ENCODE measurements at regions not wholly inside any gene's neighbourhood (a gene's known extent, or its start where the extent isn't known, plus 50 kb on each side); places are given as distances from the start of the nearest gene placed in this dataset.
"Not testable (repeated sequence)": the region's sequence is repeated elsewhere in the genome, so short reads cannot be mapped to it uniquely, and the experiment has no call there.

DNA sequence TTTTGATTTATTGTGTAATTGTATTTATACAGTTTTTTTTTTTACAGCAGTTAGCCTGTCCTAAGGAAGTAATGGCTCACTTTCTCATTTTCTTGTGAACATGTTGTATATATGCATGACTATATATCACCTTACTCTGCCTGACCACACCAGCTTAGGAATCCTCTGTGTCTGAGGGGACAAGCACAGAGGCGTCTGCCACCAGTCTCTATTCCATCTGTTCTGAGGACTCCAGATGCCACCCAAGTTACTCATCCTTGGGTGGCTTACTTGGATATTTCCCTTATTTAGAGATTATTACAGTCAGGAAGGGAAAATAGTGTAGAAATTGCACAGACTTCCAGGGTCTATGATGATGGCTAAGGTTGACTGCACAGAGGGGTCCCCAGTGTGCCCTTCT is 256.3 kb upstream of the C9orf72 start:
- Histone ChIP-seq H3K4me3 (ENCODE audit: low read length in 3 of 3) (no peak overlapping the region), H3K36me3 (ENCODE audit: control insufficient read depth in 3 of 3, insufficient read depth in 3 of 3, low read length in 3 of 3) (no peaks in the 10 kb centered on the region)

DNA sequence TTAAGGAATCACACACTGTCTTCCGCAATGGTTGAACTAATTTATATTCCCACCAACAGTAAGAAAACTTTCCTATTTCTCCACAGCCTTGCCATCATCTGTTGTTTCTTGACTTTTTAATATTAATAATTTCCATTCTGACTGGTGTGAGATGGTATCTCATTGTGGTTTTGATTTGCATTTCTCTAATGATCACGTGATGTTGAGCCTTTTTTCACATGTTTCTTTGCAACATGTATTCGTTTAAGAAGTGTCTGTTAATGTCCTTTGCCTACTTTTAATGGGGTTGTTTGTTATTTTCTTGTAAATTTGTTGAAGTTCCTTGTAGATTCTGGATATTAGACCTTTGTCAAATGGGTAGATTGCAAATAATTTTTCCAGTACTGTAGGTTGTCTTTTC is 258.8 kb upstream of the C9orf72 start:
- H3K9ac ChIP-seq (ENCODE audit: low read depth in 1 of 3, low read length in 3 of 3); H3K4me1 ChIP-seq (ENCODE audit: control insufficient read depth in 3 of 3, insufficient read depth in 3 of 3, low read length in 3 of 3); H3K36me3 ChIP-seq (ENCODE audit: control insufficient read depth in 3 of 3, insufficient read depth in 3 of 3, low read length in 3 of 3); H3K27ac ChIP-seq (ENCODE audit: low read depth, low read length); H3K27me3 ChIP-seq (ENCODE audit: control insufficient read depth in 3 of 3, insufficient read depth in 3 of 3, low read length in 3 of 3); H3K9me3 ChIP-seq (ENCODE audit: control insufficient read depth in 3 of 3, low read length in 3 of 3); H3K4me3 ChIP-seq (ENCODE audit: low read length in 3 of 3): not testable (repeated sequence)

More for the DNA sequence above, 256.3 kb upstream of the C9orf72 start:
- no peaks in the 10 kb centered on the region for H3K9me3 ChIP-seq (ENCODE audit: control insufficient read depth in 3 of 3, low read length in 3 of 3)
- no peak overlapping the region for H3K27ac ChIP-seq (ENCODE audit: low read depth, low read length)
- H3K4me1 ChIP-seq (ENCODE audit: control insufficient read depth in 3 of 3, insufficient read depth in 3 of 3, low read length in 3 of 3) = no peaks in the 10 kb centered on the region
- H3K9ac ChIP-seq (ENCODE audit: low read depth in 1 of 3, low read length in 3 of 3) = no peak overlapping the region
- no peaks in the 10 kb centered on the region for H3K27me3 ChIP-seq (ENCODE audit: control insufficient read depth in 3 of 3, insufficient read depth in 3 of 3, low read length in 3 of 3)

DNA sequence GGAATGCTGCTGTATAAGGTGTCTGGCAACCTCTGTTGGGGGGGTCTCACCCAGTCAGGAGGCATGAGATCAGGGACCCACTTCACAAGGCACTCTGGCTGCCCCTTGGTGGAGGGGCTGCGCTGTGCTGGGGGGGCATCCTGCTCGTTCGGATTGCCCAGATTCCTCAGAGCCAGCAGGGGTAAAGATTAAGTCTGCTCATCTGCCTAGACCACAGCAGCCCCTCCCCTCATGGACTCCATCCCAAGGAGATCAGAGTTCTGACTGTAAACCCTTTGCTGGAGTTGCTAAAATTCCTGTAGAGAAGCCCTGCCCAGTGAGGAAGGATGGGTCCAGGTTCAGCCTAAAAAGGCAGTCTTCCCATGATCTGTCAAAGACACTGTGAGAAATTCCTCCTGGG is 262.0 kb upstream of the C9orf72 start:
- H3K9me3 ChIP-seq (ENCODE audit: control insufficient read depth in 3 of 3, low read length in 3 of 3) = no peaks in the 10 kb centered on the region

DNA sequence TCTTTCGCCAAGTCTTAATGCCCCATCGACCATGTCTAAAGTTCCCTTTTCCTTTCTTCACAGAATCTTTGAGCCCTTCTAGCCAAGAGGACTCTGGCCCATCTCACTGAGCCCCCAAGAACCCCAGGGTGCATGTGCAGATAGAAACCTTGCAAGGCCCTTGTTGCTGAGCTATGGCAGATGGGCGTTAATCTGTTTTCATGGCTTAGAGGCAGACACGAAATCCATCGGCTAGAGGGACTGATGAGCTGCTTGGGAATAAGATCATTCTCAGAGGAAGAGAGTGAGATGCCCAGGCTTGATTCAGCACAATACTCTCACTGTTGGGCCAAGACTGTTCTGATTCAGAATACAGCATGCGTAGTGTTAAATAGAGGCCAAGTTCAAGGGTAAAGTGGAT is 262.5 kb upstream of the C9orf72 start:
- H3K9me3 ChIP-seq (ENCODE audit: control insufficient read depth in 3 of 3, low read length in 3 of 3) = no peaks in the 10 kb centered on the region
- H3K4me3 ChIP-seq (ENCODE audit: low read length in 3 of 3) = no peak overlapping the region
- no peaks in the 10 kb centered on the region for H3K36me3 ChIP-seq (ENCODE audit: control insufficient read depth in 3 of 3, insufficient read depth in 3 of 3, low read length in 3 of 3)
- H3K27ac ChIP-seq (ENCODE audit: low read depth, low read length) = no peak overlapping the region
- H3K4me1 ChIP-seq (ENCODE audit: control insufficient read depth in 3 of 3, insufficient read depth in 3 of 3, low read length in 3 of 3) = no peaks in the 10 kb centered on the region
- peaks cover 0 to 2% (median 0%) of the 10 kb centered on the region in 3 donors for H3K27me3 ChIP-seq (ENCODE audit: control insufficient read depth in 3 of 3, insufficient read depth in 3 of 3, low read length in 3 of 3)
- no peak overlapping the region for H3K9ac ChIP-seq (ENCODE audit: low read depth in 1 of 3, low read length in 3 of 3)

More for the DNA sequence above, 262.0 kb upstream of the C9orf72 start:
- no peak overlapping the region for H3K4me3 ChIP-seq (ENCODE audit: low read length in 3 of 3)
- no peak overlapping the region for H3K9ac ChIP-seq (ENCODE audit: low read depth in 1 of 3, low read length in 3 of 3)
- H3K4me1 ChIP-seq (ENCODE audit: control insufficient read depth in 3 of 3, insufficient read depth in 3 of 3, low read length in 3 of 3) = no peaks in the 10 kb centered on the region
- H3K27me3 ChIP-seq (ENCODE audit: control insufficient read depth in 3 of 3, insufficient read depth in 3 of 3, low read length in 3 of 3) = peaks cover 0 to 2% (median 0%) of the 10 kb centered on the region in 3 donors
- H3K27ac ChIP-seq (ENCODE audit: low read depth, low read length) = no peak overlapping the region
- no peaks in the 10 kb centered on the region for H3K36me3 ChIP-seq (ENCODE audit: control insufficient read depth in 3 of 3, insufficient read depth in 3 of 3, low read length in 3 of 3)

DNA sequence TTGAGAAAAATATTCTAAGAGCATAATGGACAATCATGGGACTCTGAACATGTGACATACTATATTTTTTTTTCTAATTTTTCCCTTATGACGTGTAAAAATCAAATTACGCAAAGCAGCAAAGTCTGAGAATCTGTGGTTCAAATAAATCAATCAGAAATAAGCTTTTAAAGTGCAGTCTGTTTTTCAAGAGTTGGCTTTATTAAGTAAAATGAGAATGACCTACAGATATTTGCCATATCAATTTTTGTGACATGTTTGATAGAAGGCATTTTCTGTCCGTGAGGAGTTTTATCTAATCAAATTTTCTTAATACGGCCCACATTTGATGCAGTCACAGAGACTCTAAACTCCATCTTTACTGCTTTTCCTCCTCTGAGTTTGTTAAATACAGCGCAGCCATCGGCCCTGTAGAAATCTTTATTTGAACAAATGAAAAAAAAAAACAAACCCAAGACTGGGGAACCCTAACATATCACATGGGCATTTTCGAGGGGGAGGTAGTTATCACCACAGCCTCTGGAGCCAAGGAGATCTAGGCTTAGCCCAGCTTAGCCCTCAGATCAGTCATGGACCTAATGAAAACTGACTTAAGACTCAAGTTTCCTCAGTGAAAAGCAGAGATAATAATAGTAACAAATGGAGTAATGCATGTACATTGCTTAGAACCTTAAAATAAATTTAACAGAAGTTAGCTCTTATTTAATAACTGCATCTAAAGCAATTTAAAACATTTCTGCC is 263.6 kb upstream of the C9orf72 start:
- Histone ChIP-seq H3K36me3 (ENCODE audit: control insufficient read depth in 3 of 3, insufficient read depth in 3 of 3, low read length in 3 of 3) (no peaks in the 10 kb centered on the region), H3K27me3 (ENCODE audit: control insufficient read depth in 3 of 3, insufficient read depth in 3 of 3, low read length in 3 of 3) (peaks cover 0 to 2% (median 0%) of the 10 kb centered on the region in 3 donors), H3K9me3 (ENCODE audit: control insufficient read depth in 3 of 3, low read length in 3 of 3) (no peaks in the 10 kb centered on the region), H3K4me3 (ENCODE audit: low read length in 3 of 3) (no peak overlapping the region), H3K27ac (ENCODE audit: low read depth, low read length) (no peak overlapping the region), H3K9ac (ENCODE audit: low read depth in 1 of 3, low read length in 3 of 3) (no peak overlapping the region), H3K4me1 (ENCODE audit: control insufficient read depth in 3 of 3, insufficient read depth in 3 of 3, low read length in 3 of 3) (no peaks in the 10 kb centered on the region)

DNA sequence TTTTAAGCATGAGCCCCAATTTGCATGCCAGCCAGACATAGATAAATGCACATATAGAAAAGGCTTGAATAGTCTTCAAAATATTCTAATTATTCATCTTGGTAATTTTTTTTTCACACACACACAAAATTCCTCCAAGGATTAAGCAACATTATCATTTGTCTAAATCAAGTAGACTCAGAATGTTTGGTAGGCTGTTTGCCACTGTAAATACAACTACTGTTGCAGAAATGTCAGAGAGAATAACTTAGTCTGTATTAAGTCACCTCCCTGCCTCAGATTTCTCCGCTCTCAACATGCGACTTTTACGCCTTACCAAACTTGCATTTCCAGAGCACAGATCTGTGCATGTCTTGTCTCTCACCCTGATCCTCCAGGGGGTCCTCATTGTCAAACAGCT is 265.6 kb upstream of the C9orf72 start:
- peaks cover 0 to 2% (median 0%) of the 10 kb centered on the region in 3 donors for H3K27me3 ChIP-seq (ENCODE audit: control insufficient read depth in 3 of 3, insufficient read depth in 3 of 3, low read length in 3 of 3)
- no peak overlapping the region for H3K4me3 ChIP-seq (ENCODE audit: low read length in 3 of 3)
- H3K27ac ChIP-seq (ENCODE audit: low read depth, low read length) = no peak overlapping the region
- no peaks in the 10 kb centered on the region for H3K4me1 ChIP-seq (ENCODE audit: control insufficient read depth in 3 of 3, insufficient read depth in 3 of 3, low read length in 3 of 3)
- no peaks in the 10 kb centered on the region for H3K36me3 ChIP-seq (ENCODE audit: control insufficient read depth in 3 of 3, insufficient read depth in 3 of 3, low read length in 3 of 3)
- no peaks in the 10 kb centered on the region for H3K9me3 ChIP-seq (ENCODE audit: control insufficient read depth in 3 of 3, low read length in 3 of 3)
- no peak overlapping the region for H3K9ac ChIP-seq (ENCODE audit: low read depth in 1 of 3, low read length in 3 of 3)

DNA sequence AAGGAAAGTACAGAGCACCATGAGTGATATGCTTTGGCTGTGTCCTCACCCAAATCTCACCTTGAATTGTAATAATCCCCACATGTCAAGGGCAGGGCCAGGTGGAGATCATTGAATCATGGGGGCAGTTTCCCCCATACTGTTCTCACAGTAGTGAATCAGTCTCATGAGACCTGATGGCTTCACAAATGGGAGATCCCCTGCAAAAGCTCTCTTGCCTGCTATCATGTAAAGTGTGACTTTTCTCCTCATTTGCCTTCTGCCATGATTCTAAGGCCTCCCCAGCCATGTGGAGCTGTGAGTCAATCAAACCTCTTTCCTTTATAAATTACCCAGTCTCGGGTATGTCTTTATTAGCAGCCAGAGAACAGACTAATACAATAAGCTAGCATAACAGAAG is 266.5 kb upstream of the C9orf72 start:
- H3K4me1 ChIP-seq (ENCODE audit: control insufficient read depth in 3 of 3, insufficient read depth in 3 of 3, low read length in 3 of 3); H3K9ac ChIP-seq (ENCODE audit: low read depth in 1 of 3, low read length in 3 of 3); H3K27me3 ChIP-seq (ENCODE audit: control insufficient read depth in 3 of 3, insufficient read depth in 3 of 3, low read length in 3 of 3); H3K27ac ChIP-seq (ENCODE audit: low read depth, low read length); H3K9me3 ChIP-seq (ENCODE audit: control insufficient read depth in 3 of 3, low read length in 3 of 3); H3K36me3 ChIP-seq (ENCODE audit: control insufficient read depth in 3 of 3, insufficient read depth in 3 of 3, low read length in 3 of 3); H3K4me3 ChIP-seq (ENCODE audit: low read length in 3 of 3): not testable (repeated sequence)

DNA sequence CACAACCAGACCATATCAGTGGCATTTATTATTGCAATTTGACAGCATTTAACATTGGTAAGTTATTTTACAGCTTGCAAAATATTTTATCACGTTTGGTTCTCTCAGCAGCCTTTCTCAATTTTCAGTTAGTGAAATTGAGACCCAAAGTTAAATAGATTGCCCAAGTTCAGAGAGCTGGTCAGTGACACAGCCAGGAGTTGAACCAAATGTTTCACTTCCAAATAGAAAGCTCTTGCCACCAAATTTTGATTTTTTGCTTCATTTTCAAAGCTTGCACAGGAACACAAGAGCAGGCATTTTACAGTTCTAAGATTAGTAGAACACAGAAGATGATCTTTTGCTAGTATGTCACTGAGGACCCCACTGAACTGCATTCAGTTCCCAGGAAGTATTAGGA is 271.5 kb upstream of the C9orf72 start:
- Histone ChIP-seq H3K36me3 (ENCODE audit: control insufficient read depth in 3 of 3, insufficient read depth in 3 of 3, low read length in 3 of 3) (no peaks in the 10 kb centered on the region), H3K9ac (ENCODE audit: low read depth in 1 of 3, low read length in 3 of 3) (no peak overlapping the region), H3K27me3 (ENCODE audit: control insufficient read depth in 3 of 3, insufficient read depth in 3 of 3, low read length in 3 of 3) (no peaks in the 10 kb centered on the region), H3K4me3 (ENCODE audit: low read length in 3 of 3) (no peak overlapping the region), H3K9me3 (ENCODE audit: control insufficient read depth in 3 of 3, low read length in 3 of 3) (no peaks in the 10 kb centered on the region), H3K27ac (ENCODE audit: low read depth, low read length) (no peak overlapping the region), H3K4me1 (ENCODE audit: control insufficient read depth in 3 of 3, insufficient read depth in 3 of 3, low read length in 3 of 3) (no peaks in the 10 kb centered on the region)

DNA sequence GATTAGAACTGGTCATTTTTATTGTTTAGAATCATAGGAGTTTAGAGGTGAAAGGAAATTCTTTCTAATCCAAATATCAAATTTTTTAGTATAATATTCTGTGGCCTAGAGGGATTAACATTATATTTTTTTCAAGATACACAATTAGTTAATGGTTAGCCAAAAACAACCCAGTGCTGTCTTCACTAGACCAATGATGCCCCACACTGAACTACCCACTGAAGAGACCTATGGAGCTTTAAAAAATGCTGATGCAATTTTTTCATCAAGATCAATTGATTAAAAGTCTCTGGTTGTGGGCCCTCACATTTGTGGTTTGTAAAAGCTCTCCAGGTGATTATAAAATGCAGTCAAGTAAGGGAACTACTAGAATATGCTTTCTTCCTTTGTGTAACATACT is 274.1 kb upstream of the C9orf72 start:
- Histone ChIP-seq H3K4me1 (ENCODE audit: control insufficient read depth in 3 of 3, insufficient read depth in 3 of 3, low read length in 3 of 3) (no peaks in the 10 kb centered on the region), H3K27me3 (ENCODE audit: control insufficient read depth in 3 of 3, insufficient read depth in 3 of 3, low read length in 3 of 3) (no peaks in the 10 kb centered on the region), H3K9ac (ENCODE audit: low read depth in 1 of 3, low read length in 3 of 3) (no peak overlapping the region), H3K36me3 (ENCODE audit: control insufficient read depth in 3 of 3, insufficient read depth in 3 of 3, low read length in 3 of 3) (no peaks in the 10 kb centered on the region), H3K27ac (ENCODE audit: low read depth, low read length) (no peak overlapping the region), H3K4me3 (ENCODE audit: low read length in 3 of 3) (no peak overlapping the region), H3K9me3 (ENCODE audit: control insufficient read depth in 3 of 3, low read length in 3 of 3) (no peaks in the 10 kb centered on the region)

DNA sequence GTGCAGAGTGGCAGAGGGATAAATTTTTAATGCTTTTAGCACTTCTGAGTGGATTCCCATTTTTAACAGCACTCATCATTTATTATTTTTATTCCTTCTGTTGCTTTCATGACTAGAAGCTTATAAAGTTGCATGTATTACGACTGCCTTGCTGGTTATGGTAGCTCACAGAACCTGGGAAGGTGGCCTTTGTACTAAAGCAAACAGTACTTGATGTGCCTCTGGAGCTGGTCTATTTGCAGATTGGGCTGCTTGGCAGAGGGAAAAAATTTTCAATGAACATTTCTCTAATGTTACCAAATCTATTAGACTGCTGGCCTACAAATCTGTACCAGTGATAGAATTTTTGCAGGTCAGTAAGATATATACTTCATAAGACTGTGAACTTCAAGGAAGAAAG is 274.5 kb upstream of the C9orf72 start:
- Histone ChIP-seq H3K9me3 (ENCODE audit: control insufficient read depth in 3 of 3, low read length in 3 of 3) (no peaks in the 10 kb centered on the region), H3K4me1 (ENCODE audit: control insufficient read depth in 3 of 3, insufficient read depth in 3 of 3, low read length in 3 of 3) (no peaks in the 10 kb centered on the region), H3K36me3 (ENCODE audit: control insufficient read depth in 3 of 3, insufficient read depth in 3 of 3, low read length in 3 of 3) (no peaks in the 10 kb centered on the region), H3K27ac (ENCODE audit: low read depth, low read length) (no peak overlapping the region), H3K9ac (ENCODE audit: low read depth in 1 of 3, low read length in 3 of 3) (no peak overlapping the region), H3K4me3 (ENCODE audit: low read length in 3 of 3) (no peak overlapping the region), H3K27me3 (ENCODE audit: control insufficient read depth in 3 of 3, insufficient read depth in 3 of 3, low read length in 3 of 3) (no peaks in the 10 kb centered on the region)

Data from skeletal muscle tissue (tissue), 3 donors.